DND-41 (cell line): ENCODE measurements at regions not wholly inside any gene's neighbourhood (a gene's known extent, or its start where the extent isn't known, plus 50 kb on each side); places are given as distances from the start of the nearest gene placed in this dataset.

Experiments
- EZH2 ChIP-seq: IDR thresholded peaks from 3 replicates; pipeline ENCODE4 v1.6.1; 2012; ENCODE audit warnings: borderline replicate concordance, low read depth, mild to moderate bottlenecking, moderate library complexity, low read length, inconsistent platforms; ENCODE audit not compliant: severe bottlenecking
- TF ChIP-seq, protein P1 (sequence below): IDR thresholded peaks from 2 replicates; pipeline ENCODE4 v1.5.1; 2012; ENCODE audit warnings: borderline replicate concordance, low read length, moderate library complexity, mild to moderate bottlenecking; ENCODE audit not compliant: poor library complexity, severe bottlenecking; ENCODE audit errors: extremely low read depth

- TF ChIP-seq, protein P1, sequence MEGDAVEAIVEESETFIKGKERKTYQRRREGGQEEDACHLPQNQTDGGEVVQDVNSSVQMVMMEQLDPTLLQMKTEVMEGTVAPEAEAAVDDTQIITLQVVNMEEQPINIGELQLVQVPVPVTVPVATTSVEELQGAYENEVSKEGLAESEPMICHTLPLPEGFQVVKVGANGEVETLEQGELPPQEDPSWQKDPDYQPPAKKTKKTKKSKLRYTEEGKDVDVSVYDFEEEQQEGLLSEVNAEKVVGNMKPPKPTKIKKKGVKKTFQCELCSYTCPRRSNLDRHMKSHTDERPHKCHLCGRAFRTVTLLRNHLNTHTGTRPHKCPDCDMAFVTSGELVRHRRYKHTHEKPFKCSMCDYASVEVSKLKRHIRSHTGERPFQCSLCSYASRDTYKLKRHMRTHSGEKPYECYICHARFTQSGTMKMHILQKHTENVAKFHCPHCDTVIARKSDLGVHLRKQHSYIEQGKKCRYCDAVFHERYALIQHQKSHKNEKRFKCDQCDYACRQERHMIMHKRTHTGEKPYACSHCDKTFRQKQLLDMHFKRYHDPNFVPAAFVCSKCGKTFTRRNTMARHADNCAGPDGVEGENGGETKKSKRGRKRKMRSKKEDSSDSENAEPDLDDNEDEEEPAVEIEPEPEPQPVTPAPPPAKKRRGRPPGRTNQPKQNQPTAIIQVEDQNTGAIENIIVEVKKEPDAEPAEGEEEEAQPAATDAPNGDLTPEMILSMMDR: no peak
- no peak for TF ChIP-seq EZH2
Observed at GRCh38 chr12:115001571-115002180, 317.7 kb upstream of the TBX3 start.
